Stimulated activated CD8-positive, alpha-beta memory T cell treated with anti-CD3 and anti-CD28 coated beads, Interleukin-12 subunit alpha, Interleukin-12 subunit beta, amount 100 ng/mL, for 24 hours (primary cell): ENCODE measurements at regions not wholly inside any gene's neighbourhood (a gene's known extent, or its start where the extent isn't known, plus 50 kb on each side); places are given as distances from the start of the nearest gene placed in this dataset.

Source experiments
- DNase-seq: peaks from one replicate; pipeline ENCODE4 v3.0.0-alpha.2; 2020; ENCODE audit errors: extremely low read depth

DNA sequence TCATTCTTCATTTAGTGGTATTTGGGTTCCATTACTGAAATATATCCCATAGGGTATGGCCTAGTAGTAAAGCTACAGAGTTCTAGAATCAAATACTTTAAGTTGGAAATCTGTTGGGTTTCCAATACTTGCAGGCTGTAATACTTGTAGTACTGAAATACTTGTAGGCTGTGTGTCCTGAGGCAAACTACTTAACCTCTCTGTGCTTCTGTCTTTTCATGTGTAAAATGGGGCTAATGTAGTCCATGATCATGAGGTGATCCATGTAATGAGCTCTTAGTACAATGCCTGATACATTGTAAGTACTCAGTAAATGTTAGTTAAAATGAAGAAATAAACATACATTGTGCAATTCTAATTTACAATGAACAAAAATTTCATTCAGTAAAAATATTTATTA lies 368.9 kb downstream of the CSNK1G3 start:
- DNase-seq, result no peak

DNA sequence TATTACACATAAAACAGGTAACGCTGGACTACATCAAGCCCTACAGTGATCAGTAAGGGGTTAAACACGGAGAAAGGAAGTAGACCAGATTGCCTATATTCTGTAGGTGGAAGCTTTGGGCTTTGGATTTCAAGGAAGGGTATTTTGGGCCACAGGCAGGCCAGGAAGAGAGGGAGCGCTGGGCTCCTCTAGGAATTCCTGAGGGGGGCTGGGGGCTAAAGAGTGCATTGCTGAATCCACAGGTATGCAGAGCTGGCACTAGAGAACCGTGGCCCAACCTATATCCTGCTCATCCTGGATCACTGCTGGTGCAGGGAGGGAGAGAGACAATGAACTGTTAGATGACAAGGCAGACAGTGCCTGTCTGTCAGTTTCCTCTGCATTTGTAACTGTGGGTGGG lies 367.1 kb downstream of the CSNK1G3 start:
- DNase-seq, result no peak

DNA sequence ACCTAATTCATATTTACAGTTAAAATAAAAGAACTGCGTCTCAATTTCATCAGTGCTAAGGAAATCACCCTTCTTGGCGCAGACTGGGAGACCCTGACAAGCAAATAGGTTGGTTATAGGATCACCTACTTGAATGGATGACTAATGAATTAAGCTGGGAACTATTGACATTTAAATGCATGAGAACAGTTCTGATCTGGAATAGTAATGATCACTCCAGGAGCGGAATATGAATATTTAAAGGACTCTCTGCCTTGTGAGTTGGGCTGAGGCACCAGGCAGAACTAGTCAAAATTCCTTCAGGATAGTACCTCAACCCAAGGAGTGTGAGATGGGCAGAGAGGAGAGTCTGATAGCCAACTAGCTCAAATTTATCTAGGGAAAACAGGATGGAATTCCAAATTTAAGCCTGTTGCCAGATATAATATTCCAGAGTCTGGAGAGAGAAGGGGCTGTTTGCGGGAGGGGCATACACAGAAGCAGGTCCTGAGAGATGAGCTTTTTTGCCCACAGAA lies 364.4 kb downstream of the CSNK1G3 start:
- no peak for DNase-seq

DNA sequence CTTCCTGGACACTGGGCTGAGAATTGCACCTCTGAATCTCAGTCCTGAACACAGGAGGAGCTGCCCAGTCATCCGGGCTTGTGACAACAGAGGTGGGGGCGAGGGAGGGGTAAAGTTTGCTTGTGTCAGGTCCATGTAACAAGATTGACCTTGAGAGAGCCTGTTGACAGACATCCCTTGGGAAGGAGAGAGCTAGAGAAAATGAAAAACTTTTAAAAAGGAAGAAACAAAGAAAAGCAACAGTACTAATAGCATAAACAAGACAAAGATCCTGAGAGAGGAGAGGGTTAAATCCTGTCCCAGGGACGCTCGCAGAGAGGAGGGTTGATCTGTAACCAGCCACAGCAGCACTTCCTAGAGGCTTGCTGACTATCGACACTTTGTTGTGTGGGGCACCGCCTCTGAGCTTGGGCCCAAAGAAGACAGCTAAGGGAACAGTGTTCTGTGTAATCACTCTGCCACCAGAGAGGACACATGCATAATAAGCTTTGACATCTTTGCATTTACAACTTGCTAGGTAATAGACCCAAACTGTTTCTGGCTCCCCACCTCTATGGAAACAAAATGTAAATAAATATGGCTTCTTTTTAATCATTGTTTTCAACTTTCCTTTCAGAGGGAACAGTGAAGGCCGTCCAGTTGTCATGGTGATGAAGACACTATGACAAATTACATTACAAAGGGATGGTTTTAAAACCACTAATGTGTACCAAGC lies 363.7 kb downstream of the CSNK1G3 start:
- DNase-seq, result no peak

DNA sequence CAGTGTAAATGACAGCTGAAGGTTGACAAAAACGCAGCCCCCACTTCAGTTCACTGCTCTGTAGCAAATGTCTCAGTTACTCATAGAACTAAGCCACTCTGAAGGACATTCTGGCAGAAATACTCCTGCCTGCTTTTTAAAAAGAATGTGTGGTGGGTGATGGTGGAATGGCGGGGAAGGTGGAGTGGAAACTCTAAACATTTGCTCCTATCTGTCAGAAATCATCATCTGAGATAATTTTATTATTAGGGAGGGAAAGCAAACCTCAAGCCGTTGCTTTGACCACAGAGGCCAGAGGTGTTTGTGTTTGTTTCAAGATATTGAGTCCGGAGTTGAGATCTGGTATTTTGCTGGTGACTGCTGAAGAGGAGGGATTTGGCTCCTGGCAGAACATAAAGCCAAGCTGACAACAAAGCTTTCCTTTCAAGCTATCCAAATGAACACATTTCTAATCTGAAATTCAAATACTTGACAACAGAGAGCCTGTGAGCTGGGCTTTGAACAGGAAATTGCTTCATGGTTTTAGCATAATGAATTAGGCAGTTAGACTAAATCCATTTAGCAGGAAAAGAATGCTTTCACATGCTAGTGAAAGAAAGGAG lies 362.7 kb downstream of the CSNK1G3 start:
- no peak for DNase-seq

DNA sequence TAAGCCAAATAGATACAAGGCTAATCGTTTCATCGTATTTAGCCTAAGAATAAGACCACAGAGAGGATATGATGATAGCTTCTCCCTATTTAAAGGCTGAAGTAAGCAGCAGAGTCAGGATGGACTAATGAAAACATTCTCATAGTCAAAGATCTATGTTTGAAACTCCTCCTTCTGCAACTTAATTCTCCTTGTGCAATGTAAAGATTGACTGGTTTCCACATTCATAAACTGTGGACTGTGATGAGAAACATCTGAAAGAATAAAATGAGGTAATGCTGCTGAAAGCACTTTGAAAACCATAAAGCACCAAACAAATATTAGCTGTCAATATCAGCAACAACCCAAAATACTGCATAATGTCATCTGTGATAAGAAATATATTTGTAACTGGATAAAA lies 361.9 kb downstream of the CSNK1G3 start:
- no peak for DNase-seq

DNA sequence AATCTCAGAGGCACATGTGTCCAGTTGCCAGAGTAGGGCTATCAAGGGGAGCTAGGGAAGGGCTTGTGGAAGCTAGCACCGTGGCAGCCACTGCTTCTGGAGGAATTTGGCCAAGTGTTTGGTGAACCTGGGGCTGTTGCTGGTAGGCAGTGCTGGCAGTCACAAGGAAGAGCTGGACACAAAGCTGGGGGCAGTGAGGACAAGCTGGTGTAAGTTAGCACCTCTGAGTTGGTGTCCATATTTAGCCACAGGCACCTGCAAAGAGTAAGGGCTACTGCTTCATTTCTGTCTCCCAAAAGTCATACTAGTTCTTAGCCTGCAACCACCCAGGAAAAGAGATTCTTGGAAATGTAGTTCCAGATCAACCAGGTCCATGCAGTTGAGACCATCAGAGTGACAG lies 359.4 kb downstream of the CSNK1G3 start:
- DNase-seq, result no peak

DNA sequence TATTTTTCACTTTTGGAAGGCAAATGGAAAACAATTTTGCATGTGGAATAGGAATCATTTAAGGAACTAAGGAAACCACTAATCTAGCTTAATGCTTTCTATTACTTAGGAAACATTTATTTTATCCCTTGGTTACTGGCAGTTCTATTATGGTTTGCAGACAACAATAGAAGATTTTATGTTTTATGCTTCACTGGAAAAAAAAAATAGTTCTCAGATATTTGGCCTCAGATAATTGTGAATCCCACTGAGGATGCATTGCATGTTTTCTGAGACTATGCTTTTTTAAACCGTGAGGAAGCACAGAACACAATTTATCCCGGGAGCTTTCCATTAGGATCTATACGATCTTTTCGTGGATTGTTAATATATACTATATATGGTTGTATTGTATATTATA lies 356.9 kb downstream of the CSNK1G3 start:
- no peak for DNase-seq

DNA sequence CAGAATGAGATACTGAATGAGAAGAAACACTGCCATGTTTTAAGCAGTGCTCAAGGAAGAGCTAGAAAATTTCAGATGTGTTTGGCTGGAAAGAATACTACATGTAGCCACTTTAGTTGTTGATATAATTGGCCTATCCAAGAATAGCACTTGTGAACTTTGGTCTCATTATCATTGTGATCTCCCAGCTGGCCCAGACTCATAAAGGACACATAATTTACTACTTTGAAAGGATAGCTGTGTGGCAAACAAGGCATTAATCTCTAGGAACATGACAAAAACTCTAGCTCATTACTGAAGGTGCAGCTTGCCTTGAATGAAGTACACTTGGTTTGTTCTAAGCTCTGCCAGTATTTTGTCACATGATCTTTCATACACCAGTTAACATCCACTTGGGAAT lies 356.3 kb downstream of the CSNK1G3 start:
- no peak for DNase-seq

DNA sequence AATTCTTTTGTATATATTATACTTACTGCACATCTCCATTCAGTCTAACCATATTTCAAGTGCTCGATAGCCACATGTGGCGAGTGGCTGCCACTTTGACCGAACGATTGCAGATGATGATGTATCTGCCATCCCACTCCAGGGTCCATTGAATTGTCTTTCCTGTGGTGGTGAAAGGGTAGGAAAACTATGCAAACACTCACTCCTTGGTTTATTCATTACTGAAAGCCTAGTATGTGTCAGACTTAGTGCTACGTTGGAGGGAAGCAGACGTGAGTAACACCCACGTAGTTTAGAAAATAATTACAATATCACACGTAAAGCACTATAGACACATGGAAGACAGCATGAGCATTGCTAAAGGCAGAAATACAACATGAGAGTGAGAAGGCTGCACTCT lies 353.7 kb downstream of the CSNK1G3 start:
- no peak for DNase-seq

DNA sequence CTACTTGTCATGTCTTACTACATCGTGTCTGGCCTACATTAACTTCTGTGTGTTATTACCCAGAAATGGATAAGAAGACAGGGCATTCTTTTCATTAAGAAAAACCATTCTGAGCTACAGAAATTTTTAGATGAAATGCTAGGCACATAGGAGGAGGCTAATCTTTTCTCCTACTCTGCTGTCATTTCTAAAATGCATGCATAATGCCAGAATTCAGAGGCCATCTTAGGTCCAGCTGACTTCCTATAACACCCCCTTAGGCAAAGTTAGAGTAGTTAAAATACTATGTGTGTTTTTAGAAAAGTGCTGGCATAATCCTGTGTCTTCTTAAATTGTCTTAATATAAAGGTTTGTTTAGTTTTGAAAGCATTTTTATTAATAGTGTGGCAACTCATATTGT lies 352.6 kb downstream of the CSNK1G3 start:
- no peak for DNase-seq

DNA sequence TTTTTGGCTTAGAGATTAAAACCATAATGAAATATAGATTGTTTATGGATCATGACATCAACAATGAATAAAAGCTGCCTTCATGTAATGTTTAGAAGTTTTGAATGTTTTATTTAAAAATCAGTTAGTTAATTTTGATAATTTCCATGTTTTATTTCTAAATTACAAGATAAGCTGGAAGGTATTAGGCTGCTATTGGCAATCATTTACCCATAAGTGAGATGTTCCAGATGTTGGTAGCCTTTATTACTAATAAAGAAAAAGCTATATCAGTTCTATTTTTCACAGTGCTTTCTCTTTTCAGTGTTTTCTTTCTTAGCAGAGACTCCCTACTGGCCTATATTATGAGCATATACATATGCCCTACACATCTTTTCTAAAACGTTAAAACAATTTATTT lies 347.0 kb downstream of the CSNK1G3 start:
- DNase-seq, result no peak

DNA sequence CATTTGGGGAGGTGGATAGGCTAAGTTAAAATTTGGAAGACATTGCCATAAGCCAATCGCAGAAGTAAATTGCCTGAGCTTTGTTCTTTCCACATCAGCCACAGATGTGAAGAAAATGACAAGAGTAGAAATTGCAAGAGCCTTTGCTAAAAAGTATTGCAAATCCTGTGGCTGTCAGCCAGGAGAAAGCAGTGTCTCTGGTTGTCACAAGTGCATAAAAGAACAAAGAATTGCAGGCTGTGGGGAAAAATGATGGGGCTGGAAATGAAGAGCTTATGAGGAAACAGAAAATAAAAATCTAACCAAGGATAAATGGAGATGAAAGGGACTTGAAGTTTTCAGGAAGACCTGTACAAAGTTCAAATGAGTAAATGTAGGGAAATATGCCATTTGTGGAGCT lies 344.8 kb downstream of the CSNK1G3 start:
- no peak for DNase-seq

DNA sequence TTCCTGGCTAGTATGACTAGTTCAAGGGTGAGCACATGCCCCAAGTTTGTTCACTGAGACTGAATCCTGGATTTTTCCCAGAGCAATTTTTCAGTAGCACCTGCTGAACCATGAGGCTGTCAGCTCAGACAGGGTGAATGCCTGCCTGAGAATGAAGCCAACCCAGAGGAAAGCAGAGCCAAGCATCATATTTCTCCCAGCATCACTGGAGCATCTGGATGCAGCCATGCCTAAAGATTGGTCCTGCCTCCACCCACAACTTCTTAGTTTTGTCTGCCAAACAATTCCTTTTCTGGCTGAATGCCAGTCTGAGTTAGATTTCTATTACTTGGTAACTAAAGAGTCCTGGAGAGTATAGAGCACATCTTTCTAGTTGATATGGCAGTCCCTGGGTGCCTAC lies 343.6 kb downstream of the CSNK1G3 start:
- DNase-seq, result no peak

DNA sequence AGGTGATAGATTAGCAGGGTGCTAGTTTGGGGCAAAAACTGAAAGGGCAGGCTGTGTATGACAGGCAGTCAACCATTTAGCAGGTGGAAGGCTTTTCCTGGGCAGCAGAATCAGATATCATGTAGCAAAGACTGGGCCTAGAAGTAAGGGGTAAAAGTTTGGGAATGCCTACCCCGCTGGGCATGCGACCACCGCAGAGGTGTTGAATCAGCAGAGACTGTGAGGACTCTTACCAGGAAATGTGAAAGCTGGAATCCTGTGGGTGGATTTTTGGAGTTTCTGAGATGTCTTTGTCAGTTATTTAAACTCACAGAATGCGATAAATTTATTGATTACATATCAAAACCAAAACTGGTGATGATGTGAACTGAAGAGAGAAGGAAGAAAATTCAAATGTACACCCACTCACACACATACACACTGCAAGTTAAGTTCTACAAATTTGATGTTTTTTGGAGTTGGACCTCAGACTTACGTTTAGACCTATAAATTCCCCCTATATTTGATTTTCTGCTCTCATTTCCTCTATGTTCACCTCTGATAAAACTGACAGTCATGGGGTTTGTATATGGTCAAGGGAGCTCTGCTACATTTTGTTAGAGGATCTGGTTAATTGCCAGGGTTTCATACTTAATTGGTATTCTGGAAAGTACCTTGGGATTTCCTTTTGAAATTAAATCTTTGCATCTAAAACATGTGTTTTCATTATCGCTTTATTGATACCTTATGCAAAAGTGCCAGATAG lies 333.6 kb downstream of the CSNK1G3 start:
- DNase-seq, result no peak

DNA sequence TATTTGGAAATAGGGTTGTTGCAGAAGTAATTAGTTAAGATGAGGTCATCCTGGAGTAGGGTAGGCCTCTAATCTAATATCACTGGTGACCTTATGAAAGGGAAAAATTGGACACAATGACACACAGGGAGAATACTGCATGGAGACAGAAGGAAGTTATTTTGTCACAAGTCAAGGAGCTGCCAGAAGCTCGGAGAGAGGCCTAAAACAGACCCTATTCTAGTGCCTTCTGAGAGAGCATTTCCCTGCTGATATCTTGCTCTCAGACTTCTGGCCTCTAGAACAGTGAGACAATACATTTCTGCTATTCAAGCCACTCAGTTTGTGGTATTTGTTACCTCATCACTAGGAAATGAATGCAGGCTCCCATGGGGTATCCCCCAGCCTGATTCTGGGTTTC lies 332.9 kb downstream of the CSNK1G3 start:
- no peak for DNase-seq

DNA sequence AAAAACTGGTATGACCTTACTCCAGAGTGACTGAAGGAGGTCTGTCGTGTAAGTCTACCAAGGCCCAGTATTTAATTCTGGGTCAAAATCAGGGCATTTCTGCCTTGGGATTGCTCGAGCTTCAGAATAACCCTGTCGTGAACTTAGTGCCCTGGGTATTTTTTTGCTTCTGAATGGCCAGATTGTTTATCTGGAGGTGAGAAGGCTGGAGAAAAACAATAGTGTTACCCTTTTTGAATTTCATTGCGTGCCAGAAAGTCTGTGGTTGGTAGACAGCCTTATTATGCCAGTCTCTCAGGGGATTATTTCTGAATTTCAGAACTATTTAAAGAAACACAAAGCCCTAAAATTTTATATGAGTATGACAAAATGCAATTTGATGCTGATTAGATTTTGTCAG lies 323.4 kb downstream of the CSNK1G3 start:
- no peak for DNase-seq

DNA sequence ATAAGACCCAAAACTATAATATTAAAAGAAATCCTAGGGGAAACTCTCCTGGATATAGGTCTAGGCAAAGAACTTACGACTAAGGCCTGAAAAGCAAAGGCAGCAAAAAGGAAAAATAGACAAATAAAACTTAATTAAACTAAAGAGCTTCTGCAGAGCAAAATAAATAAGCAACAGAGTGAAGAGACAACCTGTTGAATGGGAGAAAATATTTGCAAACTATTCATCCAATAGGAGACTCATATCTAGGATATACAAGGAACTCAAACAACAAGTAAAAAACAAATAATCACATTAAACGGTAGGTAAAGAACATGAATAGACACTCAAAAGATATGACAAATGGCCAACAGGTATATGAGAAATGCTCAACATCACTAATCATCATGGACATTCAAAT lies 318.6 kb downstream of the CSNK1G3 start:
- DNase-seq, result no peak

DNA sequence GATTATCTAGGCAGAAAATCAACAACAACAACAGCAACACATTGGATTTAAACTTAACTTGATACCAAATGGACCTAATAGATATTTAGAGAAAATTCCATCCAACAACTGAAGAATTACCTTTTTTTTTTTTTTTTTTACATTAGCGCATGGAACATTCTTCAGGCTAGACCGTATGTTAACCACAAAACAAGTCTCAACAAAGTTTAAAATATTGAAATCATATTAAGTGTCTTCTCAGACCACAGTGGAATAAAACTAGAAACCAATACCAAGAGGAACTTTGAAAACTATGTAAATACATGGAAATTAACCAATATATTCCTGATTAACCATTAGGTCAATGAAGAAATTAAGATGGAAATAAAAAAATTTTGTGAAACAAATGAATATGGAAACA lies 315.8 kb downstream of the CSNK1G3 start:
- DNase-seq, result no peak

DNA sequence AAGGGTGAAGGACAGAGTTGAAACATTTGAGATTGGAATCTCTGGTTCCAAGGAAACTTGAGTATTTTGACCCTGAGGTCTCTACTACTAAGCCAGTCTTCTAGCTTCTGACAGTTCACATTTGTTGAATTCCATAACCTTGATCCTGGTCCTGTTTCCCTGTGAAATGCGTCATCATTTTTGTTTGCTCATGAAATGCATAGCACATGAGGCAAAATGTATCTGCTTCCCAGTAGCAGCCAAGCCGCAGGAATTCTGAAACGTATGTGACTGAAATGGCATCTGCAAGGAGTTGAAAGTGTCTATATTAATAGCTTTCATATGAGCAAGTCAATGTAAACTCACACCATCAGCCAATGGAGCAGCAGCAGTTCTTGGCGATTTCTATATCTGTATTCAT lies 307.9 kb downstream of the CSNK1G3 start:
- DNase-seq, result no peak

DNA sequence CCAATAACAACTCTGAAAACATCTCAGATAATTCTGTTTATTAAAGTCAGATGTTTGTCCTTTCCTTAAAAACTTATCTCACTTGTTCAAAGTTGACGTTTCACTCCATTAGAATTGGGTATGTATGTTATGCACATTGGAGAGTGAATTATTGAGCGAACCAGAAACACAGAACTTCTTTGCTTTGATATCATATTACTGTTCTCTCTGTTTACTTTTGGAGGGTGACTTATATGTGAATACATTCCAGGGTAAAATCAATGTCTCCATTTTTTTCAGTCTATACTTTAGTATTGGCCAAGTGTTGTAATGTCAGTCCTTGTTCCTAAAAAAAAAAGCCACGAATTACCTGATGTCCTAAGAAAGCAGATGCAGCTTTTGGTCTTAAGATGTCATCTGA lies 307.4 kb downstream of the CSNK1G3 start:
- no peak for DNase-seq

DNA sequence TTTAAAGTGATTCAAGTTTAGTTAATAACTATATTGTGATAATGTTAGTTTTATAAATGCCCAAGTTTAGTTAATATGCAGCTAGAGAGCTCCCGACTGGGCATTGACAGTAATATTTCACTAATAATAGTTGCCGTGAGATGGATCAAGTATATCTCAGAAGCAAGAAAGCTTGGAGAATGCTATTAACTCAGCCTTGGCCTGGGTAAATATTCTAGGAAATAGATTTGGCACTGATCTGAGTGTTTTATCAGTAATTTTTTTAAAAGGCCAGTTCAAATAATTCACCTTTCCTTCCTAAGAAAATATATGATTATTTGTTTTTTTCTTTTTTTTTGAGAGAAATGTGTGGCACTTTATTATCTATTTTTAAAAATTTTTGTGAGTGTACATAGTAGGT lies 305.3 kb downstream of the CSNK1G3 start:
- no peak for DNase-seq
